ENCODE measurements at regions not wholly inside any gene's neighbourhood (a gene's known extent, or its start where the extent isn't known, plus 50 kb on each side); places are given as distances from the start of the nearest gene placed in this dataset.

- DNase-seq = no peak
Observed at GRCh38 chr16:13291591-13292333, 390.4 kb downstream of the SHISA9 start.

- no peak for DNase-seq
Observed at GRCh38 chr16:13296206-13296605, 394.8 kb downstream of the SHISA9 start.

GRCh38 chr16:13298666-13299065 is 397.3 kb downstream of the SHISA9 start:
- DNase-seq = no peak

GRCh38 chr16:13300066-13300840 is 398.9 kb downstream of the SHISA9 start:
- DNase-seq = no peak

- no peak for DNase-seq
Observed at GRCh38 chr16:13305019-13305755, 403.8 kb downstream of the SHISA9 start.

- no peak for DNase-seq
Observed at GRCh38 chr16:13306161-13306995, 405.0 kb downstream of the SHISA9 start.

GRCh38 chr16:13307255-13307654 is 405.9 kb downstream of the SHISA9 start:
- DNase-seq = no peak

- DNase-seq = no peak
Observed at GRCh38 chr16:13307851-13308250, 406.5 kb downstream of the SHISA9 start.

- no peak for DNase-seq
Observed at GRCh38 chr16:13312063-13312462, 410.7 kb downstream of the SHISA9 start.

GRCh38 chr16:13313351-13313750 is 412.0 kb downstream of the SHISA9 start:
- DNase-seq = no peak

GRCh38 chr16:13314633-13315032 is 413.2 kb downstream of the SHISA9 start:
- DNase-seq = no peak

- no peak for DNase-seq
Observed at GRCh38 chr16:13315642-13316427, 414.4 kb downstream of the SHISA9 start.

GRCh38 chr16:13322336-13322735 is 420.9 kb downstream of the SHISA9 start:
- no peak for DNase-seq

GRCh38 chr16:13324851-13325250 is 423.5 kb downstream of the SHISA9 start:
- no peak for DNase-seq

- no peak for DNase-seq
Observed at GRCh38 chr16:13325396-13325795, 424.0 kb downstream of the SHISA9 start.

- no peak for DNase-seq
Observed at GRCh38 chr16:13331918-13332317, 430.5 kb downstream of the SHISA9 start.

- DNase-seq = no peak
Observed at GRCh38 chr16:13332713-13333255, 431.4 kb downstream of the SHISA9 start.

- DNase-seq = no peak
Observed at GRCh38 chr16:13333336-13333735, 431.9 kb downstream of the SHISA9 start.

- no peak for DNase-seq
Observed at GRCh38 chr16:13335879-13336278, 434.5 kb downstream of the SHISA9 start.

- no peak for DNase-seq
Observed at GRCh38 chr16:13336335-13336734, 434.9 kb downstream of the SHISA9 start.
